OCI-LY3 (cell line): ENCODE measurements at regions not wholly inside any gene's neighbourhood (a gene's known extent, or its start where the extent isn't known, plus 50 kb on each side); places are given as distances from the start of the nearest gene placed in this dataset.

Source experiments
- EZH2phosphoT487 ChIP-seq: fragments of 200-600 bp; shearing (Covaris generic); IDR thresholded peaks from 2 replicates; pipeline ENCODE4 v1.6.1; 2018; ENCODE audit warnings: antibody characterized with exemption, mixed run types, low read depth
- TF ChIP-seq, protein P1 (sequence below): fragments of 200-600, 300-600 bp; sonication (generic); IDR thresholded peaks from 2 replicates; pipeline ENCODE4 v1.5.1; 2014; ENCODE audit warnings: antibody characterized with exemption, low read length, low read depth

DNA sequence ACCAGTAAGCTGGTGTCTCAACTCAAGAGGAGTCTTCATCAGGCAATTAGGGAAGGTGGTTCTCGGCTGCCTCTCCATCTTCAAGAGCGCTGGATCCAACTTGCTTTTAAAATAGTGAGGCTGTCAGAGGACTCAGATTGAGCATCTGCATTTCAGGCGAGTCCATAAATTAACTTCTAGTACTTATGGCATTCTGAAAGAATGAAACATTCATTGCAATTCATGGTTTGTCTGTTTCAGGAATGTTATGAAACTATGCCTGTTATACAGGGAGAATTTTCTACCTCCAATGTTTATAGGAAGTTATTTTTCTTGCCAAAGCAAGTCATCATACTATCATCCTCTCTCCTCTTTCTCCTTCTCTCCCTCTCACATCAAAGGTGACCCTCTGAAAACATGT is 883.2 kb downstream of the SLC4A3 start:
- TF ChIP-seq, protein P1, sequence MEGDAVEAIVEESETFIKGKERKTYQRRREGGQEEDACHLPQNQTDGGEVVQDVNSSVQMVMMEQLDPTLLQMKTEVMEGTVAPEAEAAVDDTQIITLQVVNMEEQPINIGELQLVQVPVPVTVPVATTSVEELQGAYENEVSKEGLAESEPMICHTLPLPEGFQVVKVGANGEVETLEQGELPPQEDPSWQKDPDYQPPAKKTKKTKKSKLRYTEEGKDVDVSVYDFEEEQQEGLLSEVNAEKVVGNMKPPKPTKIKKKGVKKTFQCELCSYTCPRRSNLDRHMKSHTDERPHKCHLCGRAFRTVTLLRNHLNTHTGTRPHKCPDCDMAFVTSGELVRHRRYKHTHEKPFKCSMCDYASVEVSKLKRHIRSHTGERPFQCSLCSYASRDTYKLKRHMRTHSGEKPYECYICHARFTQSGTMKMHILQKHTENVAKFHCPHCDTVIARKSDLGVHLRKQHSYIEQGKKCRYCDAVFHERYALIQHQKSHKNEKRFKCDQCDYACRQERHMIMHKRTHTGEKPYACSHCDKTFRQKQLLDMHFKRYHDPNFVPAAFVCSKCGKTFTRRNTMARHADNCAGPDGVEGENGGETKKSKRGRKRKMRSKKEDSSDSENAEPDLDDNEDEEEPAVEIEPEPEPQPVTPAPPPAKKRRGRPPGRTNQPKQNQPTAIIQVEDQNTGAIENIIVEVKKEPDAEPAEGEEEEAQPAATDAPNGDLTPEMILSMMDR = no peak
- no peak for TF ChIP-seq EZH2phosphoT487
